ENCODE measurements at regions not wholly inside any gene's neighbourhood (a gene's known extent, or its start where the extent isn't known, plus 50 kb on each side); places are given as distances from the start of the nearest gene placed in this dataset.
"Not testable (repeated sequence)": the region's sequence is repeated elsewhere in the genome, so short reads cannot be mapped to it uniquely, and the experiment has no call there.

- ChIA-PET POLR2A (no interaction called here), CTCF (interaction anchor here (1.1 kb wide), 1 partner anchor 92 kb away, joined by 3 read pairs; no protein-coding TSS in a partner anchor)
- Mint-ChIP-seq H3K4me3 (no peak overlapping the region), H3K27ac (no peak overlapping the region), H3K9me3 (ENCODE audit: low read depth) (peaks cover 4% of the 10 kb centered on the region), H3K36me3 (ENCODE audit: low read depth) (no peaks in the 10 kb centered on the region), H3K27me3 (no peaks in the 10 kb centered on the region), H3K4me1 (no peaks in the 10 kb centered on the region)
- intact Hi-C loops (cut with DNase I, micrococcal nuclease): no loop called here
- no peak for DNase-seq
- ATAC-seq: no peak
Measured at GRCh38 chr4:135418353-135418752, 1216.8 kb upstream of the PABPC4L start.

- ChIA-PET CTCF (no interaction called here), POLR2A (no interaction called here)
- peaks cover 9% of the 10 kb centered on the region for H3K9me3 Mint-ChIP-seq (ENCODE audit: low read depth)
- no peaks in the 10 kb centered on the region for H3K36me3 Mint-ChIP-seq (ENCODE audit: low read depth)
- DNase-seq: no peak
- no peaks in the 10 kb centered on the region for H3K27me3 Mint-ChIP-seq
- H3K27ac Mint-ChIP-seq: no peak overlapping the region
- no peak for ATAC-seq
- no peak overlapping the region for H3K4me3 Mint-ChIP-seq
- intact Hi-C loops (cut with DNase I, micrococcal nuclease): no loop called here
- H3K4me1 Mint-ChIP-seq: no peaks in the 10 kb centered on the region
Measured at GRCh38 chr4:135412213-135412612, 1210.6 kb upstream of the PABPC4L start.

GRCh38 chr4:135411251-135411650 lies 1209.7 kb upstream of the PABPC4L start:
- Mint-ChIP-seq H3K27ac (no peak overlapping the region), H3K4me3 (no peak overlapping the region), H3K4me1 (no peaks in the 10 kb centered on the region), H3K27me3 (no peaks in the 10 kb centered on the region), H3K36me3 (ENCODE audit: low read depth) (no peaks in the 10 kb centered on the region), H3K9me3 (ENCODE audit: low read depth) (peaks cover 9% of the 10 kb centered on the region)
- intact Hi-C loops (cut with DNase I, micrococcal nuclease): no loop called here
- DNase-seq (no peak), ATAC-seq (no peak)
- CTCF ChIA-PET: no interaction called here
- POLR2A ChIA-PET: no interaction called here

- H3K4me3 Mint-ChIP-seq; H3K27ac Mint-ChIP-seq; H3K36me3 Mint-ChIP-seq (ENCODE audit: low read depth); DNase-seq; H3K27me3 Mint-ChIP-seq; H3K4me1 Mint-ChIP-seq; ATAC-seq; POLR2A ChIA-PET; CTCF ChIA-PET; intact Hi-C loops (cut with DNase I, micrococcal nuclease): not testable (repeated sequence)
- H3K9me3 Mint-ChIP-seq (ENCODE audit: low read depth): peaks cover 16% of the 10 kb centered on the region
Measured at GRCh38 chr4:135409261-135409660, 1207.7 kb upstream of the PABPC4L start.

- Mint-ChIP-seq H3K4me3 (no peak overlapping the region), H3K27ac (no peak overlapping the region), H3K9me3 (ENCODE audit: low read depth) (peaks cover 22% of the 10 kb centered on the region), H3K4me1 (no peaks in the 10 kb centered on the region), H3K27me3 (no peaks in the 10 kb centered on the region), H3K36me3 (ENCODE audit: low read depth) (no peaks in the 10 kb centered on the region)
- POLR2A ChIA-PET: no interaction called here
- DNase-seq (no peak), ATAC-seq (no peak)
- intact Hi-C loops (cut with DNase I, micrococcal nuclease): no loop called here
- CTCF ChIA-PET: no interaction called here
Measured at GRCh38 chr4:135408109-135408508, 1206.5 kb upstream of the PABPC4L start.

- H3K4me1 Mint-ChIP-seq; DNase-seq; CTCF ChIA-PET; H3K36me3 Mint-ChIP-seq (ENCODE audit: low read depth); ATAC-seq; POLR2A ChIA-PET; H3K27ac Mint-ChIP-seq; H3K4me3 Mint-ChIP-seq; intact Hi-C loops (cut with DNase I, micrococcal nuclease); H3K27me3 Mint-ChIP-seq: not testable (repeated sequence)
- peaks cover 20% of the 10 kb centered on the region for H3K9me3 Mint-ChIP-seq (ENCODE audit: low read depth)
Measured at GRCh38 chr4:135406597-135406996, 1205.0 kb upstream of the PABPC4L start.

- ChIA-PET CTCF (no interaction called here), POLR2A (no interaction called here)
- Mint-ChIP-seq H3K4me3 (no peak overlapping the region), H3K27ac (no peak overlapping the region), H3K4me1 (no peaks in the 10 kb centered on the region), H3K27me3 (no peaks in the 10 kb centered on the region), H3K36me3 (ENCODE audit: low read depth) (no peaks in the 10 kb centered on the region), H3K9me3 (ENCODE audit: low read depth) (peaks cover 6% of the 10 kb centered on the region)
- DNase-seq (no peak), ATAC-seq (no peak)
- intact Hi-C loops (cut with DNase I, micrococcal nuclease): no loop called here
Measured at GRCh38 chr4:135385830-135386581, 1184.4 kb upstream of the PABPC4L start.

GRCh38 chr4:135383356-135384288 lies 1182.0 kb upstream of the PABPC4L start:
- no peaks in the 10 kb centered on the region for H3K36me3 Mint-ChIP-seq (ENCODE audit: low read depth)
- ATAC-seq (no peak), DNase-seq (no peak)
- no peaks in the 10 kb centered on the region for H3K27me3 Mint-ChIP-seq
- no peak overlapping the region for H3K27ac Mint-ChIP-seq
- POLR2A ChIA-PET: no interaction called here
- H3K9me3 Mint-ChIP-seq (ENCODE audit: low read depth): peaks cover 12% of the 10 kb centered on the region
- H3K4me1 Mint-ChIP-seq: no peaks in the 10 kb centered on the region
- CTCF ChIA-PET: no interaction called here
- H3K4me3 Mint-ChIP-seq: no peak overlapping the region
- intact Hi-C loops (cut with DNase I, micrococcal nuclease): no loop called here

GRCh38 chr4:135382280-135382959 lies 1180.8 kb upstream of the PABPC4L start:
- CTCF ChIA-PET: no interaction called here
- Mint-ChIP-seq H3K9me3 (ENCODE audit: low read depth) (peaks cover 20% of the 10 kb centered on the region), H3K36me3 (ENCODE audit: low read depth) (no peaks in the 10 kb centered on the region), H3K27me3 (no peaks in the 10 kb centered on the region), H3K4me3 (no peak overlapping the region), H3K4me1 (no peaks in the 10 kb centered on the region), H3K27ac (no peak overlapping the region)
- intact Hi-C loops (cut with DNase I, micrococcal nuclease): no loop called here
- POLR2A ChIA-PET: no interaction called here
- DNase-seq (no peak), ATAC-seq (no peak)

- intact Hi-C loops (cut with DNase I, micrococcal nuclease): no loop called here
- no peaks in the 10 kb centered on the region for H3K36me3 Mint-ChIP-seq (ENCODE audit: low read depth)
Measured at GRCh38 chr4:135372131-135372530, 1170.5 kb upstream of the PABPC4L start.

GRCh38 chr4:135371137-135371536 lies 1169.5 kb upstream of the PABPC4L start:
- H3K27me3 Mint-ChIP-seq: no peaks in the 10 kb centered on the region
- intact Hi-C loops (cut with DNase I, micrococcal nuclease): no loop called here

More at GRCh38 chr4:135372131-135372530, 1170.5 kb upstream of the PABPC4L start:
- no peak for ATAC-seq
- Mint-ChIP-seq H3K27me3 (no peaks in the 10 kb centered on the region), H3K27ac (no peak overlapping the region), H3K9me3 (ENCODE audit: low read depth) (peaks cover 15% of the 10 kb centered on the region), H3K4me3 (no peak overlapping the region), H3K4me1 (no peaks in the 10 kb centered on the region)
- DNase-seq: no peak
- ChIA-PET POLR2A (no interaction called here), CTCF (no interaction called here)

GRCh38 chr4:135368831-135369230 lies 1167.2 kb upstream of the PABPC4L start:
- no peaks in the 10 kb centered on the region for H3K27me3 Mint-ChIP-seq
- ChIA-PET CTCF (no interaction called here), POLR2A (no interaction called here)
- H3K27ac Mint-ChIP-seq: no peak overlapping the region
- intact Hi-C loops (cut with DNase I, micrococcal nuclease): no loop called here
- no peaks in the 10 kb centered on the region for H3K4me1 Mint-ChIP-seq
- H3K9me3 Mint-ChIP-seq (ENCODE audit: low read depth): peaks cover 12% of the 10 kb centered on the region
- no peaks in the 10 kb centered on the region for H3K36me3 Mint-ChIP-seq (ENCODE audit: low read depth)
- no peak overlapping the region for H3K4me3 Mint-ChIP-seq
- ATAC-seq (no peak), DNase-seq (no peak)

More at GRCh38 chr4:135371137-135371536, 1169.5 kb upstream of the PABPC4L start:
- Mint-ChIP-seq H3K27ac (no peak overlapping the region), H3K4me1 (no peaks in the 10 kb centered on the region), H3K9me3 (ENCODE audit: low read depth) (peaks cover 12% of the 10 kb centered on the region), H3K4me3 (no peak overlapping the region), H3K36me3 (ENCODE audit: low read depth) (no peaks in the 10 kb centered on the region)
- DNase-seq: peak; percentile 26
- ChIA-PET POLR2A (no interaction called here), CTCF (no interaction called here)
- ATAC-seq: no peak

Data from activated CD4-positive, alpha-beta T cell treated with anti-CD3 and anti-CD28 coated beads for 36 hours (primary cell).